Activated CD4-positive, alpha-beta T cell treated with anti-CD3 and anti-CD28 coated beads, Interleukin-10, Interleukin-2, amounts not matched to agents 100 ng/mL and 50 ng/mL, durations not matched to agents 16 hours and 8 hours (primary cell): ENCODE measurements at regions not wholly inside any gene's neighbourhood (a gene's known extent, or its start where the extent isn't known, plus 50 kb on each side); places are given as distances from the start of the nearest gene placed in this dataset.
"Not testable (repeated sequence)": the region's sequence is repeated elsewhere in the genome, so short reads cannot be mapped to it uniquely, and the experiment has no call there.

ENCODE experiments used
- DNase-seq: peaks from one replicate; pipeline ENCODE4 v3.0.0-alpha.2; 2020

- no peak for DNase-seq
These were observed 70.6 kb downstream of the SMPDL3A start for GRCh38 chr6:122859676-122860075.

DNA sequence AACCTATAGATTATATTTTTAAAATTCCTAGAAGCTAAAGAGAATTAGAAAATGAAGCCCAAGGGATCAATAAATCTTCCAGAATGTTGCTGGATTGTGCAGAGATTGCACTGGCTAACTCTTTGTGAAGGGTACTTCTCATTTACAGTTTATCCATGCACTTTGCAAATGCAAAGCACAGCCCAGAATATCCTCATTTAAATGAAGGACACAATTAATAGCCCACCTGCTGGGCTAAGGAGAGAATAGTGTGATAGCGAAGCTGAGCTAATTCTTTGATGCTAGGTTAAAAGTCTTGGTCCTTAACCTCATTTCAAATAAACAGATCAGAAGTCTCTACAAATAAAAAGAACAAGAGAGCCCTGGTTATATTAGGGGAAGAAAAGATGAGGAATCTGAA lies 72.5 kb downstream of the SMPDL3A start:
- DNase-seq = no peak

GRCh38 chr6:122868137-122868536 lies 79.1 kb downstream of the SMPDL3A start:
- DNase-seq = no peak

DNA sequence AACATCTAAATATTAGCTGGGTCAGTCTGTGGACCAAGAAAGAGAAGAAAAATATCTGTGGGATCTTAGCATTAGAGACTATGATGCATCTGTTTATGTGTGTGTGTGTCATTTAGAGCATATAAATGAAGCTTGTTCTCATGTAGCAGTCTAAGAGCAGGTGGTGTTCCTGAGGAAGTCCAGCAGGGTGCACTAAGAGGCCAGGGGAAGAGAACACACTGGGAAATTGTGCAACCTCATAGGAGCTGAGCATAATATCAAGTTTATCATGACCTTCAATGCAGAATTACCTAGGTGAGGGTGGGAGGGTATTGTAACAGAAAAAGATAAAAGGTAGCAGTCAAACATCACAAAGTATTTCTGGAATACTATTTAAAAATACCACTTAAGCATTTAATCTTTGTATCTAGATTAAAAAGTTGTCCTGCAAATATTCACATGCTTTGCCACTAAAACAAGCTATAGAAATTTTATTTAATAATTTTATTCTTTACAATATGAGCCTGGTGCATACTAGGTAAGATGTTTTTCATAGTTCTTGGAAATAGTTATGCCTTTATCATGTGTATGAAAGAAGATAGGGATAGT lies 80.5 kb downstream of the SMPDL3A start:
- DNase-seq = peak; percentile 19

- DNase-seq = no peak
These were observed 82.0 kb downstream of the SMPDL3A start for GRCh38 chr6:122871079-122871478.

DNA sequence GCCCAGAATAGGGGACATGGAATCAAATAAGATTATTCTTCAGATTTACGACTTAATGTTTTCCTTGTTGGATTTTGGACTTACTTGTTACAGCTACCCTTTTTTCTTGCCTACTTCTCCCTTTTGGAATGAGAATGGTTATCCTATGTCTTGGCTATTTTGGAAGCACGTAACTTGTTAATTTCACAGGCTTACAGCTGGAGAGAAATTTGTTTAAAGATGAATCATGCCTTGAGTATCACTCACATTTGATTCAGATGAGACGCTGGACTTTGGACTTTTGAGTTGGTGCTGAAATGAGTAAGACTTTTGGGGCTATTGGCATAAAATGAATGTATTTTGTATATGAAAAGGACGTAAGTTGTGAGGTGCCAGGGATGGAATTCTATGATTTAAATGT lies 83.3 kb downstream of the SMPDL3A start:
- no peak for DNase-seq

- no peak for DNase-seq
These were observed 88.2 kb downstream of the SMPDL3A start for GRCh38 chr6:122877302-122877701.

DNA sequence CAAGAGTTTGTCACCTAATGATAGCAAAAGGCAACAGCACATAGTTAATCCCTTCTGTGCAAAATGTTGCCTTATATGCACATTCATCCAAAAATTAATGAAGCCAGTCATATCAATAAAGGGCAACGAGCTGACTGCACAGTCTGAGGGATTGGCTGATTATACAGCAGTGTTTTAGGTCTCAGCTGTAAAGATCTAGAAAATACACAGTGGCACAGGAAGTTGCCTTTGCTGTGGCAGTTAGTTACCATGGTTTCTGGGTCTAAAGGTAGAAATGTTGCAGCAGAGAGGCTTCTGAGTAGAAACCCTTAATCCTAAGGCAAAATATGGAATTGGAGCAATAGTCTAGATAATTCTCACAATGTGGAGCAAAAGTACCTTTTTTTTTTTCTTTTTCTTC lies 89.7 kb downstream of the SMPDL3A start:
- DNase-seq = no peak

GRCh38 chr6:122886481-122886880 lies 97.4 kb downstream of the SMPDL3A start:
- no peak for DNase-seq

DNA sequence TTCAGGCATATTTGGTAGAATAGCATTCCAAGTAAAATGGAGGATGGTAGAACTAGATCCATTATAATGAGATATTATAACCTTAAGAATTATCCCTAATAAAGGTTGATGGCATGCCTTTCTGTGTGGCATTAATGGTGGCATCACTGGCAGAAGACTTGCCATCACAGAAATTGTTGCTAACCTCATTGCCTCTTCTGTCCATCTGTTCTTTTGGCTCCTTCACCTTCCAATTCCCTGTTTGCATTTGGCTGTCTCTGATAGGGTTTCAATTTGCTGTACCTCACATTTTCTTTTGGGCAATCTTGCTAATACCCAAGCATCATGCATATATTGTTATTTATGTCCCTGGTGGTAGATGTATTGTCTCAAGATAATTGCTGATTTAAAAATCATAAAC lies 98.9 kb downstream of the SMPDL3A start:
- no peak for DNase-seq

DNA sequence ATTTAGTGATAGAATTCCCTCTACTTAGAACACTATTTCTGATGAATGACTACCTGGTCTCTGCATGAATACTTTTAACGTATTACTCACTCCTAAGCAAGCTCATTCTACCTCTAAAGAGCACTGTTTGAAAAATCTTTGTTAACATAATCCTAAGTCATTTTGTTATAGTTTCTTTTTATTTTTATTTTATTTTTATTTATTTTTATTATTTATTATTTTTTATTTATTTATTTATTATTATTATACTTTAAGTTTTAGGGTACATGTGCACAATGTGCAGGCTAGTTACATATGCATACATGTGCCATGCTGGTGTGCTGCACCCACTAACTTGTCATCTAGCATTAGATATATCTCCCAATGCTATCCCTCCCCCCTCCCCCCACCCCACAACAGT lies 99.6 kb downstream of the SMPDL3A start:
- not testable (repeated sequence) for DNase-seq

GRCh38 chr6:122890250-122890649 lies 101.2 kb downstream of the SMPDL3A start:
- DNase-seq = no peak

DNA sequence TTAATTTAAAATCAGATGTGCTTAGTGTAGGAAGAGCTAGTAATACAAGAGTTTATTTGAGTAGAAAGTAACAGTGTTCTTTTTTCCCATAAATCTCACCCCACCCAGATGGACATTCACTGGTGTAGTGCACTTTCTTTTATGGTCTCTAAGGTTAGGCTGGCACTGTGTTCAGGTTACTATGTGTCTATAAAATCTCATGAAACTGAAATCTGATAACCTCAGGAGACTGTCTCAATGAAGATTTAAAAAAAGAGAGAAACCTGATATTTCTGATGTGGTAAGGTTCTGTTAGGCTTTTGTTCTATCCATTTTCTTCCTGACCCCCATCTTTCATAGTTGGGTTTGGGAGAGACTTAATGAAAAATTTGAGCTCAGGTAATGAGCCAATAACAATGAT lies 101.2 kb upstream of the CLVS2 start:
- no peak for DNase-seq

- DNase-seq = no peak
These were observed 93.7 kb upstream of the CLVS2 start for GRCh38 chr6:122902326-122902725.

- DNase-seq = no peak
These were observed 92.6 kb upstream of the CLVS2 start for GRCh38 chr6:122903266-122903915.

DNA sequence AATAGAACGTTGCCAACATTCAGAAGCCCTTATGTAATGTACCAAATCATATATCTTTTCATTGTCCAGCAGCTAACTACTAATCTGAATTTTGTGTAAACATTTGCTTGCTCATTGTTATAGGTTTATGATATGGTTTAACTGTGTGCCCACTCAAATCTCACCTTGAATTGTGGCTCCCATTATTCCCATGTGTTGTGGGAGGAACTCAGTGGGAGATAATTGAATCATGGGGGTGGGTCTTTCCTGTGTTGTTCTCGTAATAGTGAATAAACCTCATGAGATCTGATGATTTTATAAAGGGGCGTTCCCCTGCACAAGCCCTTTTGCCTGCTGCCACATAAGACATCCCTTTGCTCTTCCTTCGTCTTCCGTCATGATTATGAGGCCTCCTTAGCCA lies 91.9 kb upstream of the CLVS2 start:
- DNase-seq = no peak

GRCh38 chr6:122913558-122913957 lies 82.5 kb upstream of the CLVS2 start:
- DNase-seq = no peak

- DNase-seq = no peak
These were observed 77.3 kb upstream of the CLVS2 start for GRCh38 chr6:122918714-122919113.

DNA sequence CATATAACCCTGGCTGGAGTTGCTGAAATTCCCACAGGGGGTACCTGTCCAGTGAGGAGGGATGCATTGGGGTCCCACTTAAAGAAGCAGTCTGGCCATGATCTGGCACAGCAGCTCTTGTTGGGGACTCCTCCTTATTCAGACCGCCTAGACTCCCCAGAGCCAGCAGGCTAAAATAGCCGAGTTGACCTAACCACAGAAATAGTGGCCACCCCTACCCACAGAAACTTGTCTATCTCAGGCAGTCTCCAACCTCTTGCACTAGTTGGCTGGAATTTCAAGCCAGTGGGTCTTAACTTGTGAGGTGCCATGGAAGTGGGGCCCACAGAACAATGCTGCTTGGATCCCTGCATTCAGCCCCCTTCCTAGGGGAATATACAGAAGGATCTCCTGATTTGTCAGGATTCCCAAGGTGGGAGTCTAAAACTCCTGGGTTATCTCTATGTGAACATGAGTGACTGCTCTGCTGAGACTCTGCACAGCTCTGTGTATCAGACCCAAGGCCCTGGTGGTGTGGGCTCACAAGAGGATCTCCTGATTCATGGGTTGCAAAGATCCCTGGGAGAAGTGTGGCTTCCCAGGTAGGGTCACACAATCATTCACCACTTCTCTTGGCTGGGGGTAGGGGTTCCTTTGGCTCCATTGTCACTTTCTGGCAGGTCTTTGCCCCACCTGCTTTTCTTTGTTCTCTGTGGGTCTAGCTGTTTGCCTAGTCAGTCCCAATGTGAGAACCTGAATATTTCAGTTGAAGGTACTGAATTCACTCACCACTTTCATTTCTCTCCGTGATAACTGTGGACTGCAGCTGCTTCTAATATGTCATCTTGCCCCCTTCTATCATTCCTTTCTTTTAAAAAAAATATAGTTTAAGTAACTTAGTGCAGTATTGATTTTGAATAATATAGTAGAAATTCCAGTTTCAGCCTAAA lies 65.5 kb upstream of the CLVS2 start:
- DNase-seq = peak; percentile 5

- DNase-seq = no peak
These were observed 64.1 kb upstream of the CLVS2 start for GRCh38 chr6:122931916-122932315.

GRCh38 chr6:122944936-122945335 lies 51.1 kb upstream of the CLVS2 start:
- DNase-seq = not testable (repeated sequence)
